ENCODE measurements at regions not wholly inside any gene's neighbourhood (a gene's known extent, or its start where the extent isn't known, plus 50 kb on each side); places are given as distances from the start of the nearest gene placed in this dataset.

GRCh38 chr14:56888274-56888673 is 78.0 kb upstream of the OTX2 start:
- TF ChIP-seq POLR2A (IDR thresholded peaks at IDR 0.05; ENCODE audit: low read length) (no peak), GATA1 (IDR thresholded peaks at IDR 0.05; ENCODE audit: low read depth, low read length) (no peak)
